GM12874 (cell line): ENCODE measurements at regions not wholly inside any gene's neighbourhood (a gene's known extent, or its start where the extent isn't known, plus 50 kb on each side); places are given as distances from the start of the nearest gene placed in this dataset.

ENCODE experiments used
- CTCF ChIP-seq: IDR thresholded peaks from 2 replicates; pipeline ENCODE4 v1.5.1; 2011; ENCODE audit warnings: low read depth, mild to moderate bottlenecking, control low read depth, low read length, moderate library complexity; ENCODE audit not compliant: insufficient read depth

GRCh38 chr10:62694537-62695126 is 109.9 kb upstream of the ADO start:
- TF ChIP-seq CTCF: no peak

- no peak for TF ChIP-seq CTCF
Observed at GRCh38 chr10:62696798-62697197, 107.7 kb upstream of the ADO start.

- no peak for TF ChIP-seq CTCF
Observed at GRCh38 chr10:62699148-62699547, 105.4 kb upstream of the ADO start.

GRCh38 chr10:62705789-62706188 is 98.7 kb upstream of the ADO start:
- TF ChIP-seq CTCF: no peak

- no peak for TF ChIP-seq CTCF
Observed at GRCh38 chr10:62707810-62708209, 96.7 kb upstream of the ADO start.

- TF ChIP-seq CTCF: no peak
Observed at GRCh38 chr10:62708569-62708968, 96.0 kb upstream of the ADO start.

GRCh38 chr10:62709200-62709599 is 95.3 kb upstream of the ADO start:
- no peak for TF ChIP-seq CTCF
